Stomach (tissue), 4 donors: ENCODE measurements at regions not wholly inside any gene's neighbourhood (a gene's known extent, or its start where the extent isn't known, plus 50 kb on each side); places are given as distances from the start of the nearest gene placed in this dataset.

Experiments
- POLR2A ChIP-seq, 4 donors: fragments of 450-650 bp; IDR thresholded peaks; one replicate each; pipeline ENCODE4 v1.6.1; 2016; ENCODE audit warnings: antibody characterized with exemption in 4 of 4, control low read depth in 2 of 4, mild to moderate bottlenecking in 1 of 4, moderate library complexity in 1 of 4
- POLR2AphosphoS5 ChIP-seq, 3 donors: sonication (generic); formaldehyde crosslinking; IDR thresholded peaks; one replicate each; pipeline ENCODE4 v1.6.1; 2016; ENCODE audit warnings: antibody characterized with exemption in 3 of 3
- TF ChIP-seq, protein P1 (sequence below), 7 experiments: fragments of 450-650 bp in 4 of 7; fragments of 200-600 bp in 3 of 7; sonication (generic) in 3 of 7; IDR thresholded peaks; one replicate each; pipeline ENCODE4 v1.5.1; 2016 to 2019; ENCODE audit warnings: antibody characterized with exemption in 7 of 7, control low read depth in 2 of 7, mild to moderate bottlenecking in 1 of 7

DNA sequence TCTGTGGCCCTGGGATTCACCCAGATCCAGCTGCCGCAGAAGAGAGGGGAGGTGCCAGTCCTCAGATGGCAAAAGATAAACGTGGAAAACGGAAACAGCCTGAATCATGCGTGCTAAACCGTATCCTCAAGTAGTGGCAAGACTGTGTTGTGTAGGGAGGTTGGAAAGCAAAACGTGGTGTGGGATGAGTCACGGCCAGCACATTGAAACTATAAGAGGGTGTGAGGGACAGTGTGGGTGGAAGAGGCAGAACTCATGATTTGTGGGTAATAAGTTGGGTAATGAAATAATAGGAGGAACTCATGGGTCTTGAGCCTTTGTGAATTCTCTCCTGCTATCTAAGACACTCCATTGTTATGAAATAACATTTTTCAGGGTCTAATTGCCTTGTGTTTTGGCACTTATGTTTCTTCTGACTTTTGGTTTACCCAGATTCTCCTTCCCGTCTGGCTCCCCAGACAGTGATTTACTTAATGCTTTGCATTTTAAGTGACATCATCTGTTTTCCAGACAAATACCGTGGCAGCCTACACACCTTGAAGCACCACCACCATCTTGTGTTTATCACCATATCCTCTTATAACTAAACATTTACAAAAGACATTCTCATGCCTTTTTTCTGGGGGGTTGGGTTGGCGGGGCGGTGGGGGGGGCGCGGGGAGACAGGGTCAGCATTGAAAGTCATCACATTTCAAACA, 62.3 kb upstream of the PTCSC3 start:
- TF ChIP-seq POLR2A (IDR thresholded peaks at IDR 0.05) = no peak
- TF ChIP-seq, protein P1, sequence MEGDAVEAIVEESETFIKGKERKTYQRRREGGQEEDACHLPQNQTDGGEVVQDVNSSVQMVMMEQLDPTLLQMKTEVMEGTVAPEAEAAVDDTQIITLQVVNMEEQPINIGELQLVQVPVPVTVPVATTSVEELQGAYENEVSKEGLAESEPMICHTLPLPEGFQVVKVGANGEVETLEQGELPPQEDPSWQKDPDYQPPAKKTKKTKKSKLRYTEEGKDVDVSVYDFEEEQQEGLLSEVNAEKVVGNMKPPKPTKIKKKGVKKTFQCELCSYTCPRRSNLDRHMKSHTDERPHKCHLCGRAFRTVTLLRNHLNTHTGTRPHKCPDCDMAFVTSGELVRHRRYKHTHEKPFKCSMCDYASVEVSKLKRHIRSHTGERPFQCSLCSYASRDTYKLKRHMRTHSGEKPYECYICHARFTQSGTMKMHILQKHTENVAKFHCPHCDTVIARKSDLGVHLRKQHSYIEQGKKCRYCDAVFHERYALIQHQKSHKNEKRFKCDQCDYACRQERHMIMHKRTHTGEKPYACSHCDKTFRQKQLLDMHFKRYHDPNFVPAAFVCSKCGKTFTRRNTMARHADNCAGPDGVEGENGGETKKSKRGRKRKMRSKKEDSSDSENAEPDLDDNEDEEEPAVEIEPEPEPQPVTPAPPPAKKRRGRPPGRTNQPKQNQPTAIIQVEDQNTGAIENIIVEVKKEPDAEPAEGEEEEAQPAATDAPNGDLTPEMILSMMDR (IDR thresholded peaks at IDR 0.05) = no peak
- TF ChIP-seq POLR2AphosphoS5 (IDR thresholded peaks at IDR 0.05) = no peak
